GM12878 (cell line): ENCODE measurements at regions not wholly inside any gene's neighbourhood (a gene's known extent, or its start where the extent isn't known, plus 50 kb on each side); places are given as distances from the start of the nearest gene placed in this dataset.

Experiments
- ATAC-seq: fragments of 200-7000 bp; cut with Tn5 transposase; 3 replicates; pipeline ENCODE4 v1.9.1; 2020; ENCODE audit warnings: mild to moderate bottlenecking, moderate library complexity
- BruUV-seq: library from RNA; stranded (reverse); fragments of 400-500 nt; replicated peaks from 2 replicates; lab custom pipeline; 2021; lab: Mats Ljungman, UMichigan
- CTCF ChIA-PET: fragments of 300-600 bp; sonication (Branson Sonifier 250); formaldehyde crosslinking; extraction: SDS; loops from one replicate; lab custom pipeline; 2021; ENCODE audit warnings: inconsistent platforms; lab: Yijun Ruan, JAX
- POLR2A ChIA-PET: fragments of 350-600 bp; formaldehyde crosslinking; extraction: SDS; loops from one replicate; lab custom pipeline; 2021; ENCODE audit warnings: inconsistent platforms; lab: Charles Lee
- RAD21 ChIA-PET: fragments of 300-600 bp; sonication (Branson Sonifier 250); formaldehyde crosslinking; loops from one replicate; lab custom pipeline; 2023; ENCODE audit warnings: antibody characterized with exemption; ENCODE audit not compliant: unreplicated experiment; lab: Charles Lee
- SMC1A ChIA-PET: fragments of 300-600 bp; sonication (Branson Sonifier 250); formaldehyde crosslinking; loops from one replicate; lab custom pipeline; 2023; ENCODE audit not compliant: unreplicated experiment, uncharacterized antibody; lab: Charles Lee
- DNase-seq: peaks from one replicate; pipeline ENCODE4 v3.0.0-alpha.2; 2011; ENCODE audit warnings: low read depth, low spot score
- FAIRE-seq: peaks from 3 replicates; lab custom pipeline; 2011; peaks lifted over from hg19 to GRCh38; lab: Jason Lieb, UNC
- H2AFZ ChIP-seq: 2 replicates; pipeline ENCODE4 v1.6.0; 2011; ENCODE audit warnings: low read depth, low read length, control low read depth; ENCODE audit not compliant: control insufficient read depth
- H3K27ac ChIP-seq: 2 replicates; pipeline ENCODE4 v1.5.1; 2011; ENCODE audit warnings: control low read depth; ENCODE audit not compliant: control insufficient read depth, insufficient read depth
- H3K27me3 ChIP-seq, 2 experiments: replicated peaks in 1 of 2; 2 replicates each; pipeline versions ENCODE4 v1.6.0 to v1.6.1; 2011; ENCODE audit warnings: low read length in 1 of 2; ENCODE audit not compliant: control insufficient read depth in 2 of 2, insufficient read depth in 2 of 2
- H3K36me3 ChIP-seq, 2 experiments: 2 replicates each; pipeline ENCODE4 v1.5.1; 2011; ENCODE audit warnings: low read length in 1 of 2; ENCODE audit not compliant: control insufficient read depth in 2 of 2, insufficient read depth in 2 of 2
- H3K4me1 ChIP-seq: 2 replicates; pipeline ENCODE4 v1.6.1; 2011; ENCODE audit warnings: mild to moderate bottlenecking, low read length, moderate library complexity, mixed read lengths; ENCODE audit not compliant: control insufficient read depth, insufficient read depth
- H3K4me2 ChIP-seq: 2 replicates; pipeline ENCODE4 v1.6.0; 2011; ENCODE audit warnings: control low read depth; ENCODE audit not compliant: control insufficient read depth, insufficient read depth
- H3K4me3 ChIP-seq: fragments of 200-600 bp; sonication (generic); 2 replicates; pipeline ENCODE4 v1.5.1; 2016
- H3K79me2 ChIP-seq: 2 replicates; pipeline ENCODE4 v1.6.0; 2011; ENCODE audit warnings: low read length; ENCODE audit not compliant: control insufficient read depth, insufficient read depth
- H3K9ac ChIP-seq: 2 replicates; pipeline ENCODE4 v1.8.0; 2011; ENCODE audit warnings: low read length, control low read depth, mixed read lengths; ENCODE audit not compliant: control insufficient read depth, insufficient read depth
- H3K9me3 ChIP-seq: replicated peaks from 3 replicates; pipeline ENCODE4 v1.5.1; 2011; ENCODE audit warnings: mild to moderate bottlenecking, low read length; ENCODE audit not compliant: control insufficient read depth, insufficient read depth
- H4K20me1 ChIP-seq: 2 replicates; pipeline ENCODE4 v1.6.0; 2011; ENCODE audit not compliant: control insufficient read depth, insufficient read depth
- CBFB ChIP-seq: IDR thresholded peaks from 2 replicates; pipeline ENCODE4 v1.6.1; 2016; ENCODE audit warnings: antibody characterized with exemption, low read depth
- CHD1 ChIP-seq: IDR thresholded peaks from 2 replicates; pipeline ENCODE4 v1.6.1; 2012; ENCODE audit warnings: low read depth, low read length, improper control_type of control experiment
- IKZF2 ChIP-seq, 2 experiments: fragments of 450-650 bp; IDR thresholded peaks; 2 replicates each; pipeline ENCODE4 v1.6.1; 2017; ENCODE audit warnings: mild to moderate bottlenecking in 2 of 2, moderate library complexity in 2 of 2
- JUNB ChIP-seq: IDR thresholded peaks from 2 replicates; pipeline ENCODE4 v1.6.1; 2016; ENCODE audit warnings: antibody characterized with exemption, mild to moderate bottlenecking
- NFXL1 ChIP-seq: fragments of 450-650 bp; IDR thresholded peaks from 2 replicates; pipeline ENCODE4 v1.6.1; 2017; ENCODE audit warnings: antibody characterized with exemption, mild to moderate bottlenecking, borderline replicate concordance
- WGBS: methylation state at CpG from one replicate; pipeline ENCODE4 v1.1.6; 2016; ENCODE audit warnings: low lambda C conversion rate; ENCODE audit not compliant: insufficient replicate concordance, insufficient coverage; ENCODE audit errors: missing lambda C conversion rate; 5-methylcytosine and 5-hydroxymethylcytosine counted together
- in situ Hi-C: fragments of 300-500 bp; cut with MboI; formaldehyde crosslinking; loops from 9 replicates; pipeline ENCODE4 v1.14.3; 2018; ENCODE audit warnings: mixed read lengths
- intact Hi-C: fragments of 100-400 bp; cut with micrococcal nuclease; formaldehyde crosslinking; loops from one replicate; pipeline ENCODE4 v1.14.2; 2022; ENCODE audit not compliant: unreplicated experiment
- TF ChIP-seq, protein P1 (sequence below): IDR thresholded peaks from 2 replicates; pipeline ENCODE4 v1.6.1; 2011; ENCODE audit warnings: mild to moderate bottlenecking, low read depth, low read length, moderate library complexity; ENCODE audit not compliant: insufficient replicate concordance
- TF ChIP-seq, protein P2 (sequence below): fragments of 150-350 bp; IDR thresholded peaks from 2 replicates; pipeline ENCODE4 v1.6.1; 2016; ENCODE audit warnings: low read depth, low read length

DNA sequence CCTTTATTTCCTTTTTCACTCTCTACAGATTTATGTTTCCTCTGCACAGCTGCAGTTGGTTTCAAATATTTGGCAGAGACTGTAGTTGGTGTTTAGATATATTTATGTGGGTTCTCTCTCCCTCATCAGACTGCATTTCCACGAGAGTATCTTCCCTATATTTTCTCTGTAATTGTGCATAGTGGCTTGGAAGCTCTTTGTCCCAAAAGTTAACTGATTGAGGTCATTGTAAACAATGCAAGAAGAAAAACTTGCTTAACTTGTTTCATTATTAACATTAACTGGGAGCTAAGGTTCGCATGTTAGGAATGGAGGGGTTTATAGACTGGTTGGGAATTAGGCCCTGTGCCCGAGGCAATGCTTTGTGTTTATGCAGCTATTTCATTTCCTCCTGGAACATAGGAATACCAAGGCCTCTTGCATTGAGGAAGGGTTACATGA, 216.9 kb upstream of the HMGA2 start:
- Histone ChIP-seq H3K9me3 (no peaks in the 10 kb centered on the region), H3K79me2 (no peaks in the 10 kb centered on the region), H4K20me1 (no peaks in the 10 kb centered on the region), H3K27ac (no peak overlapping the region), H3K9ac (no peak overlapping the region), H3K36me3 (no peaks in the 10 kb centered on the region), H3K4me2 (no peak overlapping the region), H3K4me1 (no peaks in the 10 kb centered on the region), H2AFZ (no peak overlapping the region), H3K4me3 (no peak overlapping the region), H3K27me3 (no peaks in the 10 kb centered on the region; a peak in 1 of 4 replicates)
- TF ChIP-seq NFXL1 (no peak), CBFB (no peak), JUNB (no peak), IKZF2 (IDR thresholded peaks at IDR 0.05) (no peak), CHD1 (no peak)
- TF ChIP-seq, protein P1, sequence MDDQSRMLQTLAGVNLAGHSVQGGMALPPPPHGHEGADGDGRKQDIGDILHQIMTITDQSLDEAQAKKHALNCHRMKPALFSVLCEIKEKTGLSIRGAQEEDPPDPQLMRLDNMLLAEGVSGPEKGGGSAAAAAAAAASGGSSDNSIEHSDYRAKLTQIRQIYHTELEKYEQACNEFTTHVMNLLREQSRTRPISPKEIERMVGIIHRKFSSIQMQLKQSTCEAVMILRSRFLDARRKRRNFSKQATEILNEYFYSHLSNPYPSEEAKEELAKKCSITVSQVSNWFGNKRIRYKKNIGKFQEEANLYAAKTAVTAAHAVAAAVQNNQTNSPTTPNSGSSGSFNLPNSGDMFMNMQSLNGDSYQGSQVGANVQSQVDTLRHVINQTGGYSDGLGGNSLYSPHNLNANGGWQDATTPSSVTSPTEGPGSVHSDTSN = no peak
- TF ChIP-seq, protein P2, sequence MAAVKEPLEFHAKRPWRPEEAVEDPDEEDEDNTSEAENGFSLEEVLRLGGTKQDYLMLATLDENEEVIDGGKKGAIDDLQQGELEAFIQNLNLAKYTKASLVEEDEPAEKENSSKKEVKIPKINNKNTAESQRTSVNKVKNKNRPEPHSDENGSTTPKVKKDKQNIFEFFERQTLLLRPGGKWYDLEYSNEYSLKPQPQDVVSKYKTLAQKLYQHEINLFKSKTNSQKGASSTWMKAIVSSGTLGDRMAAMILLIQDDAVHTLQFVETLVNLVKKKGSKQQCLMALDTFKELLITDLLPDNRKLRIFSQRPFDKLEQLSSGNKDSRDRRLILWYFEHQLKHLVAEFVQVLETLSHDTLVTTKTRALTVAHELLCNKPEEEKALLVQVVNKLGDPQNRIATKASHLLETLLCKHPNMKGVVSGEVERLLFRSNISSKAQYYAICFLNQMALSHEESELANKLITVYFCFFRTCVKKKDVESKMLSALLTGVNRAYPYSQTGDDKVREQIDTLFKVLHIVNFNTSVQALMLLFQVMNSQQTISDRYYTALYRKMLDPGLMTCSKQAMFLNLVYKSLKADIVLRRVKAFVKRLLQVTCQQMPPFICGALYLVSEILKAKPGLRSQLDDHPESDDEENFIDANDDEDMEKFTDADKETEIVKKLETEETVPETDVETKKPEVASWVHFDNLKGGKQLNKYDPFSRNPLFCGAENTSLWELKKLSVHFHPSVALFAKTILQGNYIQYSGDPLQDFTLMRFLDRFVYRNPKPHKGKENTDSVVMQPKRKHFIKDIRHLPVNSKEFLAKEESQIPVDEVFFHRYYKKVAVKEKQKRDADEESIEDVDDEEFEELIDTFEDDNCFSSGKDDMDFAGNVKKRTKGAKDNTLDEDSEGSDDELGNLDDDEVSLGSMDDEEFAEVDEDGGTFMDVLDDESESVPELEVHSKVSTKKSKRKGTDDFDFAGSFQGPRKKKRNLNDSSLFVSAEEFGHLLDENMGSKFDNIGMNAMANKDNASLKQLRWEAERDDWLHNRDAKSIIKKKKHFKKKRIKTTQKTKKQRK = no peak
- 3% methylated on average over 3 of the region's 3 CpGs for WGBS
- ChIA-PET CTCF (interaction anchor here (0.9 to 1.2 kb wide), 2 partner anchors 14 to 51 kb away, joined by 3 read pairs; no protein-coding TSS in a partner anchor), POLR2A (no interaction called here), SMC1A (interaction anchor here (1.2 kb wide), 2 partner anchors 10 to 499 kb away, joined by 3 read pairs; no protein-coding TSS in a partner anchor), RAD21 (no interaction called here)
- DNase-seq (no peak), FAIRE-seq (no peak), ATAC-seq (no peak)
- BruUV-seq = no TSS peak
- intact Hi-C loops = no loop called here
- in situ Hi-C loops = no loop called here
